Aorta (tissue), 5 donors: ENCODE measurements at regions not wholly inside any gene's neighbourhood (a gene's known extent, or its start where the extent isn't known, plus 50 kb on each side); places are given as distances from the start of the nearest gene placed in this dataset.
"Not testable (repeated sequence)": the region's sequence is repeated elsewhere in the genome, so short reads cannot be mapped to it uniquely, and the experiment has no call there.

Experiments
- ATAC-seq: fragments of 200-7000 bp; cut with Tn5 transposase; one replicate; pipeline ENCODE4 v1.9.1; 2022; ENCODE audit warnings: moderate library complexity; ENCODE audit not compliant: low FRiP score
- DNase-seq, 2 donors: peaks; one replicate each; pipeline ENCODE4 v3.0.0-alpha.2; 2020
- H3K27ac ChIP-seq, 2 donors: one replicate each; pipeline ENCODE4 v1.5.1; 2013; ENCODE audit warnings: low read length in 2 of 2, mild to moderate bottlenecking in 2 of 2, moderate library complexity in 2 of 2, control low read depth in 1 of 2, inconsistent platforms in 1 of 2, low read depth in 1 of 2
- H3K27me3 ChIP-seq, 2 donors: one replicate each; pipeline ENCODE4 v1.6.1; 2013; ENCODE audit warnings: control low read depth in 1 of 2, low read length in 1 of 2, mild to moderate bottlenecking in 1 of 2, moderate library complexity in 1 of 2; ENCODE audit not compliant: insufficient read depth in 2 of 2, control insufficient read depth in 1 of 2
- H3K36me3 ChIP-seq, 2 donors: one replicate each; pipeline ENCODE4 v1.6.1; 2013; ENCODE audit warnings: control low read depth in 1 of 2, low read length in 1 of 2, mild to moderate bottlenecking in 1 of 2; ENCODE audit not compliant: insufficient read depth in 2 of 2, control insufficient read depth in 1 of 2
- H3K4me1 ChIP-seq, 2 donors: one replicate each; pipeline ENCODE4 v1.6.1; 2013; ENCODE audit warnings: low read length in 2 of 2, control low read depth in 1 of 2, mild to moderate bottlenecking in 1 of 2, moderate library complexity in 1 of 2; ENCODE audit not compliant: insufficient read depth in 2 of 2, control insufficient read depth in 1 of 2
- H3K4me3 ChIP-seq, 2 donors: one replicate each; pipeline ENCODE4 v1.5.1; 2013; ENCODE audit warnings: low read length in 2 of 2, control low read depth in 1 of 2, mild to moderate bottlenecking in 1 of 2
- H3K9me3 ChIP-seq: one replicate; pipeline ENCODE4 v1.6.1; 2013; ENCODE audit warnings: mild to moderate bottlenecking, low read length; ENCODE audit not compliant: control insufficient read depth
- WGBS, 2 donors: extraction: QIAGEN DNeasy Blood & Tissue Kit; methylation state at CpG; one replicate each; pipeline ENCODE4 v1.1.7; 2013; 5-methylcytosine and 5-hydroxymethylcytosine counted together
- intact Hi-C, 2 donors: fragments of 100-400 bp; cut with DNase I; formaldehyde crosslinking; loops; one replicate each; pipeline versions ENCODE4 v1.14.2 to v1.15.0; 2022
- donor health status: healthy with polysubstance abuse.
- donor health status: Bipolar disorder and iron deficiency.
- donor health status: DM: no; HTN: no; CAD: no.
- donor health status: DM: no; HTN: no; CAD: no.
- donor health status: DM: yes; HTN: yes; CAD: no.

DNA sequence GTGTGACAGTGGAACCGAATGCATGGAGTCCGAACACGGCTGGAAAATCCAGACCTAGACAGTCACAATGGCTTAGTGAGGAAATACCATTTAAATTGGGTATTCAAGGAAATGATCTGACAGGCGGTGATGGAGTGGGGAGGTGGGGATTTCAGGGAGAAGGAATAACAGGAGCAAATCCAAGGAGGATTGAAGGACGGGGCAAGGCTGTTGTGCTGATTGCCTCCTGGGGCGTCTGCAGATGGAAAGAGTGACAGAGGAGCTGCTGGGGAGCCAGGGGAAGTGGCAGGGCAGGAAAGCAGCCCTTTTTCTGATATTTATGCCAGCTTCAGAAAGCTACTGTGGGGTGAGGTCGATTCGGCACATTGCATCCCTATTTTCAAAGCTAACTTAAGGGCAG, 99.1 kb upstream of the FMN2 start:
- intact Hi-C loops, DNase-seq, H3K9me3 ChIP-seq, H3K4me3 ChIP-seq, H3K27me3 ChIP-seq, H3K27ac ChIP-seq, H3K4me1 ChIP-seq, H3K36me3 ChIP-seq, ATAC-seq: not testable (repeated sequence)
- WGBS, 2 donors, result 22 to 28% methylated on average over 8 of the region's 8 CpGs

DNA sequence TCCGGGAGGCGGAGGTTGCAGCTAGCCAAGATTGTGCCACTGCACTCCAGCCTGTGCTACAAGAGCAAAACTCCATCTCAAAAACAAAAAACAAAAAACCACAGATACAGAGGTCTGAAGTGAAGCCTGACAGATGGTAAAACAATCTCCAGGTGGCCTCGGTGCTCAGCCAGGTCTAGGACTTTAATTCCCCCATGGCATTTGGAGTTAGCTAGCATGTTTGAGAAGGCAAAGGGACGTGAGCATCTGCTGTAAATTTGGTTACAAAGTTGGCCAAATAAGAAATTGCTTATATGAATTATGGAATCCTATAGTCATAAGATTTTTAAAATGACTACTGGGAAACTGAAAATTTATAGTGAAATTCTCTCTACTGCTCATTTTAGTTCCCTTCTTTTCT, 98.3 kb upstream of the FMN2 start:
- no peaks in the 10 kb centered on the region for H3K27me3 ChIP-seq

DNA sequence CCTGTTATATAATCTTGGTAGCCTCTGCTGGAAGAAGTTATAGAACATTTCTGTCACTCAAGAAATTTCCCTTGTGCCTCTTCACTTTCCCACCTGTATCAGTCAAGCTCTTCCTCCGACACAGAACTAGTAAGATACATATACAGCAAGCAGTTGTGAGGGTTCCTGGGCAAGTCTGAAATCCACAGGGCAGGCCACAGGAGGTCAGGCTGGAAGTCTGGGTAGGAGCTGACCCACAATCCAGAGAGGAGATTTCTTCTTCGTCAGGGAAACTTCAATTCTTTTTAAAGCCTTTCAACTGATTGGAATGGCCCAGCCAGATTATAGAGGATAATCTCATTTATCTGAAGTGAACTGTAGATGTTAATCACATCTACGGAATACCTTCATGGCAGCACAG, 96.4 kb upstream of the FMN2 start:
- Histone ChIP-seq H3K4me1 (no peaks in the 10 kb centered on the region), H3K9me3 (no peaks in the 10 kb centered on the region), H3K27me3 (no peaks in the 10 kb centered on the region), H3K4me3 (no peak overlapping the region), H3K36me3 (no peaks in the 10 kb centered on the region), H3K27ac (no peak overlapping the region)
- WGBS, 2 donors, result 83 to 87% methylated on average over 3 of the region's 3 CpGs
- ATAC-seq (no peak), DNase-seq (no peak)
- intact Hi-C loops, result no loop called here

More for the DNA sequence above, 98.3 kb upstream of the FMN2 start:
- intact Hi-C loops, result no loop called here
- 77 to 79% methylated on average over 4 of the region's 4 CpGs for WGBS, 2 donors
- DNase-seq (no peak), ATAC-seq (no peak)
- H3K27ac ChIP-seq, result no peak overlapping the region
- H3K4me1 ChIP-seq, result no peaks in the 10 kb centered on the region
- no peaks in the 10 kb centered on the region for H3K36me3 ChIP-seq
- no peaks in the 10 kb centered on the region for H3K9me3 ChIP-seq
- no peak overlapping the region for H3K4me3 ChIP-seq

DNA sequence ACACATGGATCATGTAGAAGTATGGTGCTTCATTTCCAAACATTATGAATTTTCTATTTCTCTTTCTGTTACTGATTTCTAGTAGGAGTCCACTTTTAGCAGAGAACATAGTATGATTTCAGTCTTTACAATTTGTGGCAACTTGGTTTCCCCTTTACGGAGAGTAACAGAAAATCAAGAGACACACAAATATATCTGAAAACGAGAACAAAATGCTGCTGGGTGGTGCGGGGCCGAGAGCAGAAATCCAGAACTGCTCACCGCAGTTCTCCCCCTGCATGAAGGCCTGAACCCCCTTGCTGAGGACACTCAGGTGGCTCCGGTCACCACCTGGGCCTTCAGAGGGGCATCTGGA, 94.5 kb upstream of the FMN2 start:
- DNase-seq (no peak), ATAC-seq (no peak)
- Histone ChIP-seq H3K4me1 (no peaks in the 10 kb centered on the region), H3K36me3 (no peaks in the 10 kb centered on the region), H3K27ac (no peak overlapping the region), H3K4me3 (no peak overlapping the region), H3K27me3 (no peaks in the 10 kb centered on the region), H3K9me3 (no peaks in the 10 kb centered on the region)
- intact Hi-C loops, result no loop called here
- 67 to 71% methylated on average over 6 of the region's 6 CpGs for WGBS, 2 donors

DNA sequence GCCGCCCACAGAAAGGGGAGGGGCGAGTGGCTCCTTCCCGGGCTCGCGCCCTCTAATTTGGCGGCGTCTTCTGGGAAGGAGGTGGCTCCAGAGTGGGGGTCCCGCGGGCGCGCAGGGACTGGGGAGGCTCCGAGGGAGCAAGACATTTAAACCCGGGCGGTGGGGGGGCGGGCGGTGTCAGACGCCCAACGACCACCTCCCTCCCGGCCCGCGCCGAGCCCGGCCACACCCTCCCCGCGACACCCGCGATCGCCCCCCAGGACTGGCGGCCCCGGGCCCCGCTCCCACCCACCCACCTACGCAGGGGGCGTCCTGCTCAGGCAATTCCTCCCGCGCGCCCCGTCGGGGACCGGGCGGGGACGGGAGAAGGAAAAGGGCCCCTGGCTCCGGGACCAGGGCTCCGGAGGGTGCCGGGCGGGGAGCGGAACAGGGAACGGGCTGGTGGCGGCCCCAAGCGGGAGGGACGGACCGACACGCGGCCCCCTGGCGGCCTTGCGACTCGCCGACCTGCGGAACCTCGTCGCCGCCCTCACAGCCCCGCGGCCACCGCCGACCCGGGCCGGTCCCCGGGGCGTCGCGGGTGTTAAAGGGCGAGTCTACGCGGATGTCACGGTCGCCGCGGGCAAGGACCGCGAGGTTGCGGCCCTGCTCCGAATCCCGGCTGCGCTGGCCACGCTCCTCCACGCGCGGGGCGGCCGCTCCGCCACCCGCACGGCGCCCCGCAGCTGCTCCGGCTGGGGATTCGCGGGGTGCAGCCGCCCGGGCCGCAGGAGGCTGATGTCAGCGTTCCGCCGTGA, 94.0 kb upstream of the FMN2 start:
- DNase-seq (no peak), ATAC-seq (no peak)
- Histone ChIP-seq H3K4me3 (no peak overlapping the region), H3K27me3 (no peaks in the 10 kb centered on the region), H3K27ac (no peak overlapping the region), H3K9me3 (peaks cover 2% of the 10 kb centered on the region), H3K4me1 (no peaks in the 10 kb centered on the region), H3K36me3 (no peaks in the 10 kb centered on the region)
- intact Hi-C loops, result no loop called here
- 2 to 4% methylated on average over 70 to 104 of the region's 104 CpGs for whole genome bisulfite sequencing, 2 donors

DNA sequence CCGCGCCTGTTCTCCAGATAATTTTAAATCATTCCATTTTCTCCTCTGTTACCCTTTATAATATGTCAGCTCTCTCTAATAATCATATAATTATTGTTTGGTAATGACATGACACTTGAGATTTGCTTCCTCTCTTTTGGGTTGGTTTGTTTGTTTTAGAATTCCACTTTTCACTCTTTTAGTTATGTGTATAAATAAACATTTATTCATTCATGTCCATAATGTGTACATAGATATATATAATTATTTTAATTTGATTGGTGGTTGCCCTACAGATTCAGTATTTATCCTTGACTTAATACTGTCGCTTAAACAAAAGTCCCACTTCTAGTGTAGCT, 93.4 kb upstream of the FMN2 start:
- H3K4me1 ChIP-seq, result no peaks in the 10 kb centered on the region
- H3K4me3 ChIP-seq, result no peak overlapping the region
- intact Hi-C loops, result no loop called here
- 35 to 36% methylated on average over 3 of the region's 3 CpGs for WGBS, 2 donors
- H3K27ac ChIP-seq, result no peak overlapping the region
- H3K9me3 ChIP-seq, result peaks cover 2% of the 10 kb centered on the region
- no peaks in the 10 kb centered on the region for H3K27me3 ChIP-seq
- DNase-seq, result no peak
- no peak for ATAC-seq
- no peaks in the 10 kb centered on the region for H3K36me3 ChIP-seq

DNA sequence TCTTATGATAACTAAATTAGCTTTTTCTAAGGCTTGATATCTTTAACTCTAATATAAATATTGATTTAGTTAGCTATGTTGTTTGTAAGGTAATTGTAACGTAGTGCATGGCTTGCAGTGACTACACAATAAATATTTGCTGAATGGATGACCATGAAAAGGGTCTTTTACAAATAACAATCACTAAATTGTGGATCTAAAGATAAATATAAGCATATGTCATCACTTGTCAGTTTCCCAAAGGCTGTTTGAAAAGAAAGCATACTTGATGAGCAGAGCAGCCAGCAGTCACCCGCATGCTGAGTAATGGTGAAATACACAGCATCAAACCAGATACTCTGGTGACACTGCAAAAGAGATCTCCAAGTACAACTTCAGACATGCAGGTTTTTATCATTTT, 92.5 kb upstream of the FMN2 start:
- Histone ChIP-seq H3K4me1 (no peaks in the 10 kb centered on the region), H3K9me3 (peaks cover 2% of the 10 kb centered on the region), H3K27me3 (no peaks in the 10 kb centered on the region), H3K36me3 (no peaks in the 10 kb centered on the region), H3K4me3 (no peak overlapping the region), H3K27ac (no peak overlapping the region)
- DNase-seq (no peak), ATAC-seq (no peak)
- WGBS, 2 donors, result 48 to 72% methylated on average over 2 of the region's 2 CpGs
- intact Hi-C loops, result no loop called here

DNA sequence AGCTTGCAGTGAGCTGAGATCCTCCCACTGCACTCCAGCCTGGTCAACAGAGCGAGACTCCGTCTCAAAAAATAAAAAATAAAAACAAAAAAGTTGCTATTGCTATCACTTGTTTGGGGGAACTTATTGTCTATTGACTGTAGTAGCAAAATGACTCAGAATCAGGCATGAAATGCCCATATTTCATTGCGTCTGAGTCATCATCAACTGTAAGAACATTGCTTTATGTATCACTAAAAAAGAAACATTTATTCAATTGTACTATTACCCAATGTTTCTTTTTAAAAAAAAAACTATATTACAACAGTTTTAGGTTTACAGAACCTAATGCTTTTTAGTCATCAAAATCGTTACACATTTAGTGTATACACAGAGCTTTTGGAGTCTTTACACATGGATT, 91.0 kb upstream of the FMN2 start:
- Histone ChIP-seq H3K27me3 (no peaks in the 10 kb centered on the region), H3K4me3 (no peak overlapping the region), H3K4me1 (no peaks in the 10 kb centered on the region), H3K36me3 (no peaks in the 10 kb centered on the region), H3K9me3 (peaks cover 2% of the 10 kb centered on the region), H3K27ac (no peak overlapping the region)
- DNase-seq (no peak), ATAC-seq (no peak)
- WGBS, 2 donors, result 80 to 84% methylated on average over 4 of the region's 4 CpGs
- intact Hi-C loops, result no loop called here

DNA sequence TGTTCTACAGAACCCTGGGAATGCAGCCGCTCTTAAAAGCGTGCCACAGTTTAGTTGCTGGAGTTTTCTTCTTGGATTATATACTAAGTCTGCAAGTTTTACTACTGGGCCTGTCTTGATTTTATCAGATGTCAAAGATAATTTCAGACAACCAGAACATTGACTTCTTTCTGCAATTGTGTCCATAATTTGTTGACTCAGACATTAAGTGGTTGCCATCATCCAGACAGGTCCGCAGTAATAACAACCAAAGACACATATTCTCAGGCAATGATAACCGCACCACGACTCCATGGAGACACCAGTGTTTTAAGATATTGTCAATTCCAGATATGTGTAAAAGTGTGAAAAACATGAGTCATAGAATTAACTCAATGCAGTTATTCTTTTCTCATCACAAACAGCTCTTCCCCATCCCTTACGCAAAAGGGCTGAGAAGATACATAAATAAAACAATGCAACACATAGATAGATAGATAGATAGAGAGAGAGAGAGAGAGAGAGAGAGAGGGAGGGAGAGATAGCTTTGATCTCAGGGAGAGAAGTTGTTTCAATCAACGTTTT, 90.4 kb upstream of the FMN2 start:
- Histone ChIP-seq H3K27ac (no peak overlapping the region), H3K36me3 (no peaks in the 10 kb centered on the region), H3K9me3 (peaks cover 2% of the 10 kb centered on the region), H3K4me1 (no peaks in the 10 kb centered on the region), H3K4me3 (no peak overlapping the region), H3K27me3 (no peaks in the 10 kb centered on the region)
- ATAC-seq, result no peak
- WGBS, 2 donors, result 71 to 80% methylated on average over 7 of the region's 7 CpGs
- no peak for DNase-seq
- intact Hi-C loops, result no loop called here
